ENCODE measurements at regions not wholly inside any gene's neighbourhood (a gene's known extent, or its start where the extent isn't known, plus 50 kb on each side); places are given as distances from the start of the nearest gene placed in this dataset.

GRCh38 chr10:111565542-111565941 lies 488.7 kb downstream of the ADRA2A start (continued):
- no peak for TF ChIP-seq ATF2 (tag by site-specific recombination; IDR thresholded peaks at IDR 0.05; ENCODE audit: low read depth)
- TF ChIP-seq ZSCAN18 (tag by site-specific recombination; IDR thresholded peaks at IDR 0.05), result no peak

GRCh38 chr10:111578076-111578475 lies 501.2 kb downstream of the ADRA2A start:
- no peak overlapping the region for H3K4me3 ChIP-seq (ENCODE audit: low read depth, low read length)
- ChIA-PET CTCF (no interaction called here), POLR2A (no interaction called here)
- no peaks in the 10 kb centered on the region for H3K9me3 ChIP-seq (ENCODE audit: control insufficient read depth, insufficient read depth, low read depth, low read length)
- H3K36me3 ChIP-seq (ENCODE audit: control insufficient read depth in 2 of 2, insufficient read depth in 1 of 2, low read length in 2 of 2), result no peaks in the 10 kb centered on the region
- H3K4me1 ChIP-seq (ENCODE audit: control insufficient read depth, insufficient read depth, low read length), result no peaks in the 10 kb centered on the region
- TF ChIP-seq ZNF24 (tag by site-specific recombination; IDR thresholded peaks at IDR 0.05), result no peak
- no peak overlapping the region for H3K27ac ChIP-seq (ENCODE audit: extremely low read depth, low read depth, low read length)

- ChIA-PET CTCF (no interaction called here), POLR2A (no interaction called here)
- H3K4me3 ChIP-seq (ENCODE audit: low read depth, low read length), result no peak overlapping the region
- no peaks in the 10 kb centered on the region for H3K36me3 ChIP-seq (ENCODE audit: control insufficient read depth in 2 of 2, insufficient read depth in 1 of 2, low read length in 2 of 2)
- TF ChIP-seq ZNF791 (tag by site-specific recombination; IDR thresholded peaks at IDR 0.05), result no peak
- H3K9me3 ChIP-seq (ENCODE audit: control insufficient read depth, insufficient read depth, low read depth, low read length), result no peaks in the 10 kb centered on the region
- H3K4me1 ChIP-seq (ENCODE audit: control insufficient read depth, insufficient read depth, low read length), result no peaks in the 10 kb centered on the region
- H3K27ac ChIP-seq (ENCODE audit: extremely low read depth, low read depth, low read length), result no peak overlapping the region
These were observed 502.6 kb downstream of the ADRA2A start for GRCh38 chr10:111579473-111579872.

- POLR2A ChIA-PET, result no interaction called here
- Histone ChIP-seq H3K4me1 (ENCODE audit: control insufficient read depth, insufficient read depth, low read length) (no peaks in the 10 kb centered on the region), H3K4me3 (ENCODE audit: low read depth, low read length) (no peak overlapping the region), H3K9me3 (ENCODE audit: control insufficient read depth, insufficient read depth, low read depth, low read length) (no peaks in the 10 kb centered on the region), H3K36me3 (ENCODE audit: control insufficient read depth in 2 of 2, insufficient read depth in 1 of 2, low read length in 2 of 2) (no peaks in the 10 kb centered on the region), H3K27ac (ENCODE audit: extremely low read depth, low read depth, low read length) (no peak overlapping the region)
- CTCF ChIA-PET, result no interaction called here
- TF ChIP-seq ZNF76 (tag by site-specific recombination; IDR thresholded peaks at IDR 0.05; ENCODE audit: borderline replicate concordance, low read depth) (no peak), ZNF335 (tag by site-specific recombination; conservative IDR thresholded peaks at IDR 0.05) (no peak), ZNF830 (tag by site-specific recombination; IDR thresholded peaks at IDR 0.05; ENCODE audit: low read depth) (no peak), MZF1 (tag by site-specific recombination; IDR thresholded peaks at IDR 0.05; ENCODE audit: borderline replicate concordance) (no peak), ZNF211 (tag by site-specific recombination; IDR thresholded peaks at IDR 0.05; ENCODE audit: low read depth) (no peak), ZSCAN30 (tag by site-specific recombination; IDR thresholded peaks at IDR 0.05) (no peak), ZNF621 (tag by site-specific recombination; IDR thresholded peaks at IDR 0.05) (no peak)
These were observed 513.9 kb downstream of the ADRA2A start for GRCh38 chr10:111590703-111591102.

- ChIA-PET POLR2A (no interaction called here), CTCF (interaction anchor here (0.5 kb wide), 1 partner anchor 82 kb away, joined by 4 read pairs; no protein-coding TSS in a partner anchor)
- H3K27ac ChIP-seq (ENCODE audit: extremely low read depth, low read depth, low read length), result no peak overlapping the region
- H3K4me3 ChIP-seq (ENCODE audit: low read depth, low read length), result no peak overlapping the region
- H3K9me3 ChIP-seq (ENCODE audit: control insufficient read depth, insufficient read depth, low read depth, low read length), result no peaks in the 10 kb centered on the region
- no peaks in the 10 kb centered on the region for H3K4me1 ChIP-seq (ENCODE audit: control insufficient read depth, insufficient read depth, low read length)
- no peaks in the 10 kb centered on the region for H3K36me3 ChIP-seq (ENCODE audit: control insufficient read depth in 2 of 2, insufficient read depth in 1 of 2, low read length in 2 of 2)
- no peak for TF ChIP-seq ZNF132 (tag by site-specific recombination; IDR thresholded peaks at IDR 0.05; ENCODE audit: borderline replicate concordance)
- TF ChIP-seq ZNF350 (tag by site-specific recombination; IDR thresholded peaks at IDR 0.05), result no peak
- TF ChIP-seq ZNF280C (tag by site-specific recombination; IDR thresholded peaks at IDR 0.05), result no peak
- TF ChIP-seq ZSCAN30 (tag by site-specific recombination; IDR thresholded peaks at IDR 0.05), result no peak
- no peak for TF ChIP-seq ZNF596 (tag by site-specific recombination; IDR thresholded peaks at IDR 0.05)
- TF ChIP-seq EGR2 (tag by site-specific recombination; IDR thresholded peaks at IDR 0.05; ENCODE audit: low read depth), result no peak
- no peak for TF ChIP-seq AEBP2 (tag by site-specific recombination; IDR thresholded peaks at IDR 0.05; ENCODE audit: borderline replicate concordance)
- TF ChIP-seq ZNF214 (tag by site-specific recombination; IDR thresholded peaks at IDR 0.05; ENCODE audit: borderline replicate concordance), result no peak
- no peak for TF ChIP-seq ZFHX2 (tag by site-specific recombination; conservative IDR thresholded peaks at IDR 0.05)
- no peak for TF ChIP-seq ZBTB7A (tag by site-specific recombination; IDR thresholded peaks at IDR 0.05; ENCODE audit: low read depth)
- TF ChIP-seq ZNF112 (tag by site-specific recombination; IDR thresholded peaks at IDR 0.05), result no peak
These were observed 516.7 kb downstream of the ADRA2A start for GRCh38 chr10:111593578-111593977.

All from HEK293 (cell line).